Cerebellar cortex (tissue), 1 donor: ENCODE measurements at regions not wholly inside any gene's neighbourhood (a gene's known extent, or its start where the extent isn't known, plus 50 kb on each side); places are given as distances from the start of the nearest gene placed in this dataset.
"Not testable (repeated sequence)": the region's sequence is repeated elsewhere in the genome, so short reads cannot be mapped to it uniquely, and the experiment has no call there.

Experiments
- DNase-seq: peaks from one replicate; pipeline ENCODE4 v3.0.0-alpha.2; 2015; ENCODE audit warnings: low spot score

DNA sequence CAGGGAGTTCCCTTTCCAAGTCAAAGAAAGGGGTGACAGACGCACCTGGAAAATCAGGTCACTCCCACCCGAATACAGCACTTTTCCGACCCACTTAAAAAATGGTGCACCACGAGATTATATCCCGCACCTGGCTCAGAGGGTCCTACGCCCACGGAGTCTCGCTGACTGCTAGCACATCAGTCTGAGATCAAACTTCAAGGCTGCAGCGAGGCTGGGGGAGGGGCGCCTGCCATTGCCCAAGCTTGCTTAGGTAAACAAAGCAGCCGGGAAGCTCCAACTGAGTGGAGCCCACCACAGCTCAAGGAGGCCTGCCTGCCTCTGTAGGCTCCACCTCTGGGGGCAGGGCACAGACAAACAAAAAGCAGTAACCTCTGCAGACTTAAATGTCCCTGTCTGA, 277.8 kb upstream of the ARHGAP42 start:
- DNase-seq, result not testable (repeated sequence)

DNA sequence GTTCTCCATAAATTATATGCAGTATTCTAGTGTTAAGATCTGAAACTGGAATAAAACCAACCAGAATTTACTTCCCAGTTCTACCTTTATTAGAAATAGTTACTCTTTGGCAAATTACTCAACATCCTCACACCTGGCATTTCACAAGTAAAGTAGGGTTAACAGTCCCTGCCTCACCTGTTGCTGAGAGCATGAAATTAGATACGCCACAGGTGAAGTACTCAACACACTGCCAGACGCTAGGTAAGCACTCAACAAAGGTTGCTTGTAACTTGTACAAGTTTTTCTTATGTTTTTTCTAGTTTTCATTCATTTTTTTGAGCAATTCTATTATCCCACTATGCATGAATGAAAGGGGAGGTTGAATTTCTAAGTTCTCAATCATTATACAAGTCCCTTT, 267.6 kb upstream of the ARHGAP42 start:
- no peak for DNase-seq

DNA sequence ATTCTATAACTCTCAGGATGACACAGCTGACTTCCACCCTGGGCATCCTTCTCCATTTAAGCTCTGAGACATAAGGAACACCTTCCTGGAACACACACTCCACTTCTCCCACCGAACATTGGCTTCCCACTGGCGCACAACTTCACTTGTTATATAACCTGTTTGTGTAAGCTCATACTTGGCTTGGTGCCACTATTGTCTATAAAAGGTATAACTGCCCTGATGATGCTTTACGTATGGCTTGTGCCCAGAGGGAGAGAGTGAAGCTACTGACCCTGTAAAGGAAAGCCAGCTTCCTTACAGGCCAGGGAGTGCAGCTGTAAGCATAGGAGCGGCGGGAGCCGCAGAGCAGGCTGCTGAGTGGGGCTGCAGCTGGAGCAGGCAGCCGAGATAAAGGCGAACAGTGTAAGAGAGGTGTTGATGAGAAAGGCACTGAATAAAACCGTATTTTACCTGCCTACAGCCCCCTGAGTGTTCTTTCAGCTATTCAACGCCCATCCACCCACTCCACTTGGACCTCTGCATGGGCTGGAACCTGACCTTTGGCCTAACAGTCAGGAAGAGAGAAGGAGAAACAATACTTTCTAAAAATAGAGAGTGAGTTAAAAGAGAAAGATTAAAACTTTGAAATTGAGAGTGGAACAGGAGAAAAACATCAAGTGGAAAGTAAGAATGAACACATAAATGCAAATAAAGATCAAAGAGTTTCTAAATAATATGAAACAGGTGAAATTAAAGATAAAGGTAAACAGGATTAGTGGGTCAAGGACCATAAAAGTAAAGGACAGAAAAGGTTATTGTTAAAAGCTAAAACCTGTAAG, 252.1 kb upstream of the ARHGAP42 start:
- DNase-seq, result no peak

DNA sequence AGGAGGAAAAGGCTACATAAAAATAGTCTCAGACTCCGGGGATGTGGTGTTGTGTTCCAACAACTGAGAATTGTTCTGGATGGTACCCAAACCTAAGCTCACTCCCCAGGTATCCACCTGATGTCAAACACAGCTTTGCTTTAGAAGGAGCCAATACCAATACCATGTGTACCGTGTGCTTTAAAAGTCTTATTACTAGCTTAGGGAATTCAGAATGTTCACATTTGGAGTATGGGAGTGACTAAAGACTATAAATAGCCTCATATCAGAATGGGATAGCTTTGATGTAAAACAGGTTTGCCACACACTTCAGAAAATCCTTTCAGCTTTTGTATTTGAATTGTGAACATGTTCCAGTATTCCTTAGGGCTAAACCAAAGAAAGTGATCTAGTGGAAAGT, 248.7 kb upstream of the ARHGAP42 start:
- DNase-seq, result peak; percentile 60

DNA sequence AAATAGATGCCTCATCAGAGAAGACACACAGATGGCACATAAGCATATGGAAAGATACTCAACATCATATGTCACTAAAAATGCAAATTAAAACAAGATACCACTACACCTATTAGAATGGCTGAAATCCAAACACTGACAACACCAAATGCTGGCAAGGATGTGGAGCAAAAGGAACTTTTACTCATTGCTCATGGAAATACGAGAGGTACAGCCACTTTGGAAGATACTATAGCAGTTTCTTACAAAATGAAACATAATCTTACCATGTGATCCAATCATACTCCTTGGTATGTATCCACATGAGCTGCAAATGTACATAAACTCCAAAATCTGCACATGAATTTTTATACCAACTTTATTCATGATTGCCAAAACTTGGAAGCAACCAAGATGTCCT, 246.0 kb upstream of the ARHGAP42 start:
- DNase-seq, result no peak

DNA sequence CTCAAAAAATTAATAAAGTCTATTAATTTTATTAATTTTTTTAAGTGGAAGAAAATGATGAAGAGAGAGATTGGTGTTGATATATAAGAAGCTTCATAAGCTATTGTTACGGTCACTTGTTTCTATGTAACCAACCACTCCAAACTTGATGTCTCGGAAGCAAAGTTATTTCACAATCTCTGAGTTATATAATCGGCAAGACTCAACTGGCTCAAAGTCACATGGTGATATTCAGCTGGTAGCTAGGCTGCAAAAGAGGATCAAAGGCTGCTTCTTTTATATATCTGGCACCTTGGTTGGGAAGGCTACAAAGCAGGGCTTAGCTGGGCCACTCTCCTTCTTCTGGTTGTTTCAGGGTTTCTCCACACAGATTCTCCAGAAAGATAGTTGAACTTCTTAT, 245.1 kb upstream of the ARHGAP42 start:
- DNase-seq, result no peak

DNA sequence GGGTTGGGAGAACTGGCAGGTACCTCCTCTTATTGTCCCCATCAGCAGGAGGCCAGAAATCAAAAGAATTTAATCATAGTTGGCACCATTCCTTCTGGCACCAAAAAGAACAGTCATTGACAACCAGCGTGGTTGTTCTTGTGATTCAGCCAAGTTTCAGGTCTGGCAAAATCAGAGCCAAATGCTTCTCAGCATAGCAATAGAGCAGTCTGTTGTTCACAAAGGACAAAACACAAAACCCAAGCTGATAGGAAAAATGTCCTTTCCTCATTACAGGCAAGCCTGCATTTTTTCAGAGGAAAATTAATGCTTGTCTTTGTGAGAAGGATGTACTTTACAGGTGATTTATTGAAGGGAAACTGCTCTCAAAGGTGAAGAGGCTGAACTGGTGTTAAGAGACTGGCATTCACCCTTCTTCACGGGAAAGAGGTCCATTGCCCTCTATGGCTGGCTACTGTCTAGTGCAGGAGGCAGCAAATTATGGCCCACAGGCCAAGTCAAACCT, 241.8 kb upstream of the ARHGAP42 start:
- DNase-seq, result peak; percentile 92

DNA sequence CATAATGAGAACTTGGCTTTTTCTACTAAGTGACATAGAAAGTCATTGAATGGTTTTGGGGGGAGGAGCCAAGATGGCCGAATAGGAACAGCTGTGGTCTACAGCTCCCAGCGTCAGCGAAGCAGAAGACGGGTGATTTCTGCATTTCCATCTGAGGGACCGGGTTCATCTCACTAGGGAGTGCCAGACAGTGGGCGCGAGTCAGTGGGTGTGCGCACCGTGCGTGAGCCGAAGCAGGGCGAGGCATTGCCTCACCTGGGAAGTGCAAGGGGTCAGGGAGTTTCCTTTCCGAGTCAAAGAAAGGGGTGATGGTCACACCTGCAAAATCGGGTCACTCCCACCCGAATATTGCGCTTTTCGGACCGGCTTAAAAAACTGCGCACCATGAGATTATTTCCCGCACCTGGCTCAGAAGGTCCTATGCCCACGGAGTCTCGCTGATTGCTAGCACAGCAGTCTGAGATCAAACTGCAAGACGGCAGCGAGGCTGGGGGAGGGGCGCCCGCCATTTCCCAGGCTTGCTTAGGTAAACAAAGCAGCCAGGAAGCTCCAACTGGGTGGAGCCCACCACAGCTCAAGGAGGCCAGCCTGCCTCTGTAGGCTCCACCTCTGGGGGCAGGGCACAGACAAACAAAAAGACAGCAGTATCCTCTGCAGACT, 235.2 kb upstream of the ARHGAP42 start:
- DNase-seq, result not testable (repeated sequence)

DNA sequence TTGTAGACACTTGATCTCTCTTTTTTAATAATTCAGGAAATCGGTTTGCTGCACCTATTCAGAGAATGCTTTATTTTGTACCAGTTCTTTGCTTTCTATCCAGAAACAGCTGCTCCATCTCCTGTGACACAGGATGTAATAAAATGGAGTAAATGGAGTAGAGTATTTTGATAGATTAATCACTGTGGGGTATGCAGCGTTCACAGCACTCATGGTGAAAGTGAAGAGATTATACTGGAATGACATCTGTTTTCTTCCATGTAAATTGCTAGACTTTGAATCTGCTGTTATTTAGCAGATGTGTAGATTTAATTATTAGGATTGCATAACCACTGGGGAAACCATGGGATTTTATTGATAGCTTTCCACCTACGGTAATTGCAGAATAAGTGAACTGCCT, 227.3 kb upstream of the ARHGAP42 start:
- DNase-seq, result no peak

DNA sequence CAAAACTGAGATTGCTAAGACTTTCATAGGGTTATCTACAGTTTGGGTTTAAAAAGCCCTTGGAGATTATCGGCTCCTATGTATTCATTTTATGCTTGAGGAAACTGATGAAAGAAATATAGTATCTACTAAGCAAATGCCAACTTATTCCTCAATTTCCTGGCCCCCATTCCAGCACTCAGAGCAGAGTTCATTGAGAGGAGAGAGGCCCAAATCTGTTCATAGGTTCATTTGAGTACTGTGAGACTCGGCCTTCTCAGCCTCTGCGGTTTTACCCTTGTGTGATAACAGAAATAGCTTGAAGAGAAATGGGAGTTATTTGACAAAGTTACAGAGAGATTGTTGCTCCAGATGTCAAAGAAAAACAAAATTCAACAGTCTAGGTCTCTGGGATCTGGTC, 226.7 kb upstream of the ARHGAP42 start:
- DNase-seq, result no peak

DNA sequence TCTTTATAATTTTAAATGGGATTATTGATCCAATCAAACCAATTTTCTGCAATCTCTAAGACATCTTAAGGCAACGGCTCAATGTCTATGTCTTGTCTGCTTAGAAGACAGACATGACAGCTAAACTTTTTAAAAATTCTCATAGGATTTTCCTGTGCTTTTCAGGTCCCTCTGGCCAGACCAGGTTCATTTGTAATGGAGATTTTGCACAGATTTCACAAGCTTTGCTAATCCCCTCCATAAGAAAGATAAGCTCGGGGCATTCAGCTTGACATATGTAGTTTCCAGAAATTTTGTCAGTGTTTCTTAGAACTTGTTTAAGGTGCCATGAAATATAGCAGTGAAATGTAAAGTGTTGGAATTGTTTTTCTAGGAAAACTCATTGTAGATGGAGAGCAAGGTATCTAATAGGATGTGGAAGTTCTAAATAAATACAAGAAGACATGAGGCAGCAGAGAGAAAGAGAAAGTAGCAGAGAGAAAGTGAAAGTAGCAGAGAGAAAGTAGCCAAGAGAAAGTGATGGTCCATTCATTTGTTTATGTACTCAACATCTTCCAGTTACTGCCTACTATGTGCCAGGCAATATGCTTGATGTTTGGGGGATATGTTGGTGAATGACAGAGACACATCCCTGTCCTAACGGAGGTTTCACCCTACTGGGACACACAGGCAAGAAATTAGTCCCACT, 219.1 kb upstream of the ARHGAP42 start:
- DNase-seq, result no peak

DNA sequence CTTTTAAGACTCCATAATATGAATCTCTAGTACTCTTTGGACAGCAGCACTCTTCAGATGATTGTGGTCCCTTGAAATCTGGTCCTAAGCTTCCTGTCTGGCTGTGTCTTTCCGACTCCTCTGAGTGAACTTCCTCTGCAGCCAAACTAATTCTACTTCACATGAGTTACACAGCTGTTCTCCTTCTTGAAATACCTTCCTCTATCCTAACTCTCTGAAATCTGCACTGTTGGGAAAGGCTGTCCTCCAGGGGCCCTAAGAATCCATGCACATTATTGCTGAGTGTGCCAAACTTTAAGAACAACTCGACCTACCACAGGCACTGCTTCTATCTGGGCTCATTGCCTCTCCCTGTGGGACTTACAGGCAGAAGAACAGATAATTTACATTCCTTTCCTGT, 217.3 kb upstream of the ARHGAP42 start:
- DNase-seq, result no peak

DNA sequence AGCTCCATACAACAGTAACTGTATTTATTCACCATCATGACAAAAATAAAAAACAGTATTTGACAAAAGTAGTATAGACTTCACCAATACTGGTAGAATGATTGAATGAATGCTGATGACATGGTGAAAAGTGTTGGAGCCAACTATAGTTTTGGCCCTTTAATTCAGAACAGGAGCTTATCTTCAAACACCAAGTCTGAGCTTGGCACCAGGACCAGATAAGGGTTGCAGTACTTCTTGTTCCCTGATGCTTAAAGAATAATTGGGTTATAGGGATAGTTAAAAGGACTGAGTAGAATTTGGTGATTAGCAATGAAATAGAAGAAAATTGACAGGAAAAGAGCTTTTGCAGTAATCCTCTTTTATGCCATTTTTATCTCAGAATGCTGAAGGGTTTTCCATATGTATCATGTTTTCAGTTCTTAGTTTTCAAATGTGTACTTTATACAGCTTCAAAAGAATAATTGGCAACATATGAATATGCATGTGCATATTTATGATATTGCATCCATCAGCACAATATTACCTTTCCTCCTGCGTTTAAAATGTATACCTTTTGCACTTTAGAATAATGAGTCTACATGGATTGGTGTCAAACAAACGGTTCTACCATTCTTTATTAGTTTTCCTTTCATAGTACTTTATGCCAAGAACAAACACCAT, 214.2 kb upstream of the ARHGAP42 start:
- no peak for DNase-seq

DNA sequence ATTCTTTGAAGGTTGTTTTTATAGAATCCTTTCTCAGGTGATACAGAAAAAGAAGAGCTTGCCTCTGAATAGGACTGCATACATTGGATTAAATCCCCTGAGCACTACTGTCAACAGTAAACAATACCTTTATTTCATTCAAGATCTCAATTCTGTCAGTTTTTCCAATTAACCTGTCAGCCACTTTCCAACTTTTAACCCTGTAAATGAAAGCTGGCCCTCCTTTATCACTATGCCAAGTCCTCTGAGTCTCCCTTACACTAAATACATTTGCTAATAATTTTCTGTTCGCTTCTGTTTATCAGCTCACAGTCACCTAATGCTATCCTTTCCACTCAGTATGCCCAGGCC, 213.7 kb upstream of the ARHGAP42 start:
- no peak for DNase-seq

DNA sequence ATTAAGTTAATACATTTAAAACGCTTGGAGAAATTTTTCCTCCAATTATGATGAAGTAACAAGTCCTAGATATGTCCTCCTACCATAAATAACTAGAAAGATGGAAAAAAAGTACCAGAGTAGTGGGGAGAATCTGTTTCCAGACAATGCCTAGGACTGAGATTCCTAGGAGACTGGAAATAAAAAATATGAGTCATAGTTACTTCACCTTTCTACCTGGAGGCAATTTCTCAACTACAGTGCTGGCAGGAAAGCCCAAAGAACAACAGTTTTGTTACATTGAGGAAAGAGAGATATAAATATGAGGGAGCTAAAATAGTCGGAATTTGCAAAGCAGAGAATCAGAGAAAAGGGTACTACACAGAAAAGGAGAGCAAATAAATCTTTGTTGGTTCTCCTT, 202.1 kb upstream of the ARHGAP42 start:
- DNase-seq, result no peak

DNA sequence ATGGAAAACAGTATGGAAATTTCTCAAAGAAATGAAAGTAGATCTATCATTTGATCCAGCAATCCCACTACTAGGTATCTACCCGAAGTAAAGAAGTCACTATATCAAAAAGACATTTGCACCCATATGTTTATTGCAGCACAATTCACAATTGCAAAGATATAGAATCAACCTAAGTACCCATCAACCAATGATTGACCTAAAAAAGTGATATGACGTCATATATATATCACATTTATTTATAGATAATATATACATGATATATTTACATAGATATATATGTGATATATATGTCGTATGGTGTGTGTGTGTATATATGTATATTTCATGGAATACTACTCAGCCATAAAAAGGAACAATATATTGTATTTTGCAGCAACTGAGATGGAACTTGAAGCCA, 188.3 kb upstream of the ARHGAP42 start:
- DNase-seq, result no peak

DNA sequence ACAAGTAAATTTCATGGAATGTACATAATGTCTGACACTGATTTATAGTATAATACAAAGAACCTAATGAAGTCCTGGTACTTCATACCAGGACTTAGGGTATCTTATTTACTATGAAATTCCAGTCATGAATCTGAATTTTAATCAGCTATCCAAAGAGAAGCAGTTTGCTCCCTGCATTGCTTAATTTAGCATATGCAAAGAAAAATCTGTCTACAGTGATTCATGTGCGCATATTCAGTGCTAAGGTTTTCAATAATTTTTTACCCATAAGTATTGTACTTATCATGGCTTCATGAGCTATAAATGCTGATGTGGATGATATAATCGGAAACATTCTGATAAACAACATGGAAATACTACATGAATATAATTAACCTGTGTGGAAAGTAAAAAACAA, 185.6 kb upstream of the ARHGAP42 start:
- no peak for DNase-seq

DNA sequence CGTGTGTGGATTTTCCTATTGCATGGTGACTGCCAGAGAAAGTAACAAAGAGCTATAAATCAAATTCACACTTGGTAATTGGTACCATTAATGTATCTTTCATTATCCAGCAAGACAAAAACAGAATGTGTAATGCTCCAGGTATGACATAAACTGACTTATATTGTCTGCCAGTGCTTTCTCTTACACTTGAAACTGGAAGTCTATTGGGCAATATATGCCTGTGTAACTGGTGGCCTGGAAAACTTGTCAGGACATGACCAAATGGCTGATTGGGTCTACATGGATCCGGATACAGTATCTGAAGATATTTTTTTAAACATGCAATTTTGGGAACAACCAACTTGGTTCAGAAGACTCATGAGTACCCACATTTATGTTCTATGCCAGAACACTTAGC, 174.6 kb upstream of the ARHGAP42 start:
- no peak for DNase-seq

DNA sequence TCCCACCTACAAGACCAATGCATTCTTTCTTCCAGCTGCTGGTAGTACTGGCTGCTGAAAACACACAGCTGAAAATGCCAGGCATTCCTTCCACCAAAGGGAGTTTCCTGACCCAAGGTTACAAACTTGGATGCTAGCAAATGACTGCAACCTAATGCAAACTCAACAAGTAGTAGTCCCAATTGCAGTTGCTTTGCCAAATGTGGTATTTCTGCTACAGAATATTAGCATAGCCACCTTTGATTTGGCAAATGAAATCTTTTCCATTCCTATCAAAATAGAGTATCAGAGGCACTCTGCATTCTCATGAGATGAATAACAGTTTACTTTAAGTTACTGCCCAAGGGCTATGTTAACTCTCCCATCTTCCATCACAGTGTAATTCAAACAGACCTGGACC, 172.0 kb upstream of the ARHGAP42 start:
- no peak for DNase-seq

DNA sequence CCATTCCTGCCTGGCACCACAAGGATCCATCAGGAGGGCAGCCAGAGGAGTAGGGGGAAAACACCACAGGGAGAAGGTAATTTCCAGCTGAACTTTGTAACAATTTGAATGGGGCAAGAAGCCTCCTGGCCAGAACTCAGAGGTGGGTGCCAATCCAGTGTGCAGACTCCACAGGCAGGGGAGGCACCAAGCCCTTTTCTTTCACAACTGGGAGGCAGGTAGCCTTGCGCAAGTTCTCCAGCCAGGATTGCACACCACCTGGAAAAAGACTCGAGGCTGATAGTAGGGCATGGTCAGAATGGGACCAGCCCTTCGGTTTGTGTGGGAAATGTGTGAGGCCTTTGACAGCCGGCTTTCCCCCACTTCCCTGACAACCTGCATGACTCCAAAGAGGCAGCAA, 161.9 kb upstream of the ARHGAP42 start:
- no peak for DNase-seq

DNA sequence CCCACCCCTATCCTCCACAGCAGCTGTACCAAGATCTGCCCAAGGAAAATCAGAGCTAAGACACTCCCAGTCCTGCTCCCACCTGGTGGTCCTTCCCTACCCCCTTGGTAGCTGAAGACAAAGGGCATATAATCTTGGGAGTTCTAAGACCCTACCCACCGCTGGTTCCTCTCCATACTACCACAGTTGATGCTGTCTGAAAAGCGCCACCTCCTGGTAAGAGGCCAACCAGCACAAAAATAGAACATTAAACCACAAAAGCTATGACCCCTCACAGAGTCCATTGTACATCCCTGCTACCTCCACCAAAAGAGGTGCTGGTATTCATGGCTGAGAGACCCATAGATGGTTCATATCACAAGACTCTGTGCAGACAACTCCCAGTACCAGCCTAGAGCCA, 161.5 kb upstream of the ARHGAP42 start:
- no peak for DNase-seq

DNA sequence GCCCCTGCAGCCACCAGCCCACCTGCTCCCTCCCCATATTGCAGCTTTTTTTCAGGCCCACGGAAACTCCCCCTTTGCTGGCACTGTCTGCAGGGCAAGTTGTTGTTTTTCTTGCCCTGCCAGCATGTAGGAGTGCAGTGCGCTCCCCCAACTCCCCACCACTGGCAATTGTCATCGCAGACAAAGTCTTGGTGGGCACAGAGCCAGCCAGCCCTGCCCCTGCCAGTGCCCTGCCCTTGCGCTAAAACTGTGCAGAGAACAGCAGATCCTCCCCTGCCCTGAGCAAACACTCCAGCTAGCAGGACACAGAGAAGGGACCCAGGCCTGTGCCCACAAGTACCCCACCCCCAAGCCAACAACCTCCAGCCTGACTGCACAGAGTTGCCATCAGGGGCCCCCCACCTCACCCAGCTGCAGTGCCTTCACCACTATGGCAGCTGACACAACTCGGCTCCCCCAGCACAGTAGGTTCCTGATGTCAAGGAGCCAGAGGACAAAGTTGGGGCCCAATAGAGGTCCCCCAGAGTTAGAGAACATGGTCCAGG, 158.1 kb upstream of the ARHGAP42 start:
- DNase-seq, result no peak
